HG03196 (cell line): ENCODE measurements at regions not wholly inside any gene's neighbourhood (a gene's known extent, or its start where the extent isn't known, plus 50 kb on each side); places are given as distances from the start of the nearest gene placed in this dataset.

ENCODE experiments used
- ATAC-seq: cut with Tn5 transposase; IDR thresholded peaks from one replicate; pipeline ENCODE4 v1.9.1; 2021; ENCODE audit not compliant: unreplicated experiment

- ATAC-seq = no peak
These were observed 1416.4 kb downstream of the DSC3 start for GRCh38 chr18:29626094-29626493.

DNA sequence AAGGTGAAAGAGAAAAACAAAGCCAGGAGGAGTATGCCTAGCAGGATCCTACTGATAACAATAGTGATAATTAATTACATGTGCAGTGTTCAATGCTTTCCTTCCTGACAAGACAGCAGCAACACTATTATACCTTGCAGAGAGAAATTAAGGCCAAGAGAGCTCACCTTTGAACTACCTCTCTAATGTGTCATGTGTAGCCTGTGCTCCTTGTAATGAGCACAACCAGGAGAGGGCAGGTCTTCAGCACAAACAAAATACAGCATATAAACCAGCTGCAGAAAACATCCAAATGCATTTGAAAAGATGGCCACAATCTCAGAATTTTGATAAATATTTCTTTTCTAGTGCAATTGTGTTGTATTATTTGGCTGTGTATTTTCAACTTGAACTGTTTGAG is 1425.7 kb downstream of the DSC3 start:
- ATAC-seq = no peak

DNA sequence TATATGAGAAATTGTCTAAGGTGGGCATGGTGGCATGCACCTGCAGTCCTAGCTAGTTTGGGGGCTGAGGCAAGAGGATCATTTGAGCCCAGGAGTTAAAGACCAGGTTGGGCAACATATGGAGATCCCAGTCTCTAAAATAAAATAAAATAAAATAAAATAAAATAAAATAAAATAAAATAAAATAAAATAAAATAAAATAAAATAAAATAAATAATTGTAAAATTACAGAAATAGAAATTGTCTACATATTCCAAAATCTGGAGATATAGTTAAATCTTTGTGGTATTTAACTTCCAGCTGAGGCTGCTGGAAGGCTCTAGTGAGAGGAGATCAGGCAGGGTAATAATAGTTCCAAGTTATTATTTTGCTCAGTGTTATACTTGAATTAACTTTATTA is 1432.1 kb upstream of the CDH2 start:
- no peak for ATAC-seq

DNA sequence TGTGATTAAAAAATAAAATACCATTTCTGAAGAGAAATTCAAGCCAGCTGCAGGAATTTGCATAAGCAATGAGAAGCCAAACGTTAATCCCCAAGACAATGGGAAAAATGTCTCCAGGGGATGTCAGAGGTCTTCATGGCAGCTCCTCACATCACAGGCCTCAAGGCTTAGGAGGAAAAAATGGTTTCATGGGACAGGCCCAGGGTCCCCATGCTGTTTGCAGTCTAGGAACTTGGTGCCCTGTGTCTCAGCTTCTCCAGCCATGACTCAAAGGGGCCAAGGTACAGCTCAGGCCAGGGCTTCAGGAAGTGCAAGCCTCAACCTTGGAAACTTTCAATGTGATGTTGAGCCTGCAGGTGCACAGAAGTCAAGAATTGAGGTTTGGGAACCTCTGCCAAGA is 1428.4 kb upstream of the CDH2 start:
- ATAC-seq = no peak

GRCh38 chr18:29596959-29597358 is 1420.0 kb upstream of the CDH2 start:
- ATAC-seq = no peak

GRCh38 chr18:29594493-29594892 is 1417.6 kb upstream of the CDH2 start:
- no peak for ATAC-seq

DNA sequence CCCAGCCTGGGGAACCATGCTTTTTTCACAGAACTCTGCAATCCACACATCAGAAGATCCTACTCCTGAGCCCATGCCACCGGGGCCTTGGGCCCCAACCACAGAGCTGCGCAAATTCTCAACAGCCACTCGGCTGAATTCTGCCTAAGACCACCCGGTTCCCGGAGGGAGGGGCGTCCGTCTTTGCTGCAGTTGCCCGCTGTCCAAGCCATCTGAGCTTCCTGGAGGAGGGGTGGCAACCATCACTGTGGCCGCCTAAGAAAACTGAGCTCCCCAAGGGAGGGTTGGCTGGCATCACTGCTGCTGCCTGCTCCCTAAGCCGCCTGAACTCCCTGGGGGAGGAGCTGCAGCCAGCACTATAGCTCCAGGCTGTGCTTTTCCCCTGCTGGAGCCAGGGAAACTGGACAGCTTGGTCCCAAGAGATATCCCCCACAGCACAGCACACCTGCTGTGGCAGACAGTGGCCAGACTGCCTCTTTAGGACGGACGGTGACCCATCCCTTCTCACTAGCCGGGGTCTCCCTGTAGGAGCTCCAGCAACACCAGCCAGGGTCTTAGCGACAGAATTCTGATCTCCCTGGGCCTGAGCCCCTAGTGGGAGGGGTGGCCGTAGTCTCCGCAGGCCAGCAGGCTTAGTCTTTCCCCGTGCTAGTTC is 1411.6 kb upstream of the CDH2 start:
- no peak for ATAC-seq

- no peak for ATAC-seq
These were observed 1409.3 kb upstream of the CDH2 start for GRCh38 chr18:29586210-29586609.

GRCh38 chr18:29560270-29560669 is 1383.3 kb upstream of the CDH2 start:
- no peak for ATAC-seq

DNA sequence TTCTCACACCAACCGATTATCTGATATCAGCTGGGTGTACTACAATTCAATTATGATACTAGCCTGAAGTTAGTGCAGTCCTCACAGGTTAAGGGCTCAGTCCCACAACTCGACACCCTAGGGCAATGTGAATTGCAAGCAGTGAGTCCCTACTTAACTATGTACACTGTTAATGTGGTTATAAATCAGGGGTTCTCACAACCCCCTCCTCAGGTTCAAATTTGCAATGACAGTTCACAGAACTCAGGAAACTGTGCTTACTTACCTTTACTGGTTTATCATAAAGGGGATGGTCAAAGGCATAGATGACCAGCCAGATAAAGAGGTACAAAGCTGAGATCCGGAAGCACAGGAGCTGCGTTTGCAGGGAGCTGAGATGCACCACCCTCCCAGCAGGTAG is 1379.1 kb upstream of the CDH2 start:
- no peak for ATAC-seq

DNA sequence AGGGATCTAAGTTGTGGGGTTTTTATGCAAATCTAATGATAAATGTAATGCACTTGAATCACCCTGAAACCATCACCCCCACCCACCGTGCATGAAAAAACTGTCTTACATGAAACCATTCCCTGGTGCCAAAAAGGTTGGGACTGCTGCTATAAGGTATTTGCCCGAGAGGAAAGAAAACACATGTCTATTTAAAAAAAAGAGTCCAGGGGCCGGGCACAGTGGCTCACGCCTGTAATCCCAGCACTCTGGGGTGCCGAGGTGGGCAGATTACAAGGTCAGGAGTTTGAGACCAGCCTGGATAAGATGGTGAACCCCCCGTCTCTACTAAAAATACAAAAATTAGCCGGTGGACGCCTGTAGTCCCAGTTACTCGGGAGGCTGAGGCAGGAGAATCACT is 1372.8 kb upstream of the CDH2 start:
- ATAC-seq = no peak

DNA sequence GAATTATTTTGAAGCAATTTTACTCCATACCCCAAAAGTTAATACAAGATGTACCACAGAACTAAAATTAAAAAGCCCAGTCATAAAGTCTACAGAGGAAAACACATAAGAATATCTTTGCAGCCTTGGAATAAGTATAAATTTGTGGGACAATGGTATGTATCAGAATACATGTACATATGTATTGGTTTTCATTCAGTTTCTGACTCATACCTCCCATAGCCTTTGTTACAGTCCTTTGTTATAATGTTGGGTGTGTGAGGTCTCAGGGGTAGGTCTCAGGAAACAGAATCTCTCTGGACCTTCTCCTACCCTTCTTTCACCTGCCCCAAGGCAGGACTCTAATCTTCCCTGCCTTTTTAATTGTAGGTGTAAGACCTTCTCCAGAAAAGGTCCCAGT is 1370.7 kb upstream of the CDH2 start:
- no peak for ATAC-seq

DNA sequence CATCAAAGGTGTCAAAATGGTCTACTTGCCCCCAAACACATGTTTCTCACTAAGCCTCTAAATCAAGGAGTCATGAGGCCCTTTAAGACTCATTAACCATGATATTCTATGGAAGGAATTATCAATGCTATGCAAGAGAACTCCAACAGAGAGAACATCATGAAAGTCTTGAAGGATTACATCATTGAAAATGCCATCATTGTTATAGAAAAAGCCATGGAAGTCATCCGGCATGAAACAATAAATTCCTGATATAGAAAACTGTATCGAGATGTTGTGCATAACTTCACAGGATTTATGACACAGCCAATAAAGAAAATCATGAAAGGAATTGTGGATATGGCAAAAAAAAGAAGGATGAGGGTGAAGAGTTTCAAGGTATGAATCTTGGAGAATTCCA is 1363.6 kb upstream of the CDH2 start:
- no peak for ATAC-seq

GRCh38 chr18:29531746-29532145 is 1354.8 kb upstream of the CDH2 start:
- no peak for ATAC-seq

DNA sequence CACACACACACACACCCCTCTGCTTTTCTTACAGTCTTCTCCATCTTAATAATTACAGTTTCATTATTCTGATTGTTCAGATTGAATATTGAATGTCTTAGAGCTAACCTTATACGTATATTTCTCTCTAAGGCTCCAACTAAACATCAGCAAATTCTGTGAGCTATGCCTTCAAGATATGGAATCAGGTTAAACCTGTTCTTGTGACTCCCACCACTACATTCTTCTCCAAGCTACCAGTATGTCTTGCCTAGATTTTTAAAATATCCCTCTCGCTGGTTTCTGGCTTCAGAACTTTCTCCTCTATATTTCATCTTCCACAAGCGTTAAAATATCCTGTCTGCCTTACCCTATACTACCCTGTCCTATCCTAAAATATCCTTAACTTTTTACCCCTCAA is 1346.4 kb upstream of the CDH2 start:
- ATAC-seq = no peak

DNA sequence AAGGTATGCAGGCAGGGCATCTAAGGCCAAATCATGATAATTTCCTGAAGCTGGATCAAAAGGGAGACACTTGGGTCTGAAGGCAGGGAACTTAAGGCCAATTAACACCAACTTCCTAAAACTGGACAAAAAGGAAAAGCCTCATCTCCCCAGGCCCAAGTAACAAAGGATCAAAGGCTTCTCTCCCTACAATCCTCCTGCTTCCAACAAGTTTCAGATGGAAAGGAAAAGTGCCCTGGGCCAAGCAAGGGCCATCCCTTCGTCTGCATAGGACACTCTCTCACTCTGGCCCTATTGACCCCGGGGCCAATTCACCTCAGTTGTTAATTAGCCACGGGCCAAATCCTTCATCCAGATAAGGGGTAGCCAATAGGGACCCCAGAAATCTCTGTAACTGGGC is 1335.8 kb upstream of the CDH2 start:
- ATAC-seq = no peak

- no peak for ATAC-seq
These were observed 1335.3 kb upstream of the CDH2 start for GRCh38 chr18:29512203-29512602.

DNA sequence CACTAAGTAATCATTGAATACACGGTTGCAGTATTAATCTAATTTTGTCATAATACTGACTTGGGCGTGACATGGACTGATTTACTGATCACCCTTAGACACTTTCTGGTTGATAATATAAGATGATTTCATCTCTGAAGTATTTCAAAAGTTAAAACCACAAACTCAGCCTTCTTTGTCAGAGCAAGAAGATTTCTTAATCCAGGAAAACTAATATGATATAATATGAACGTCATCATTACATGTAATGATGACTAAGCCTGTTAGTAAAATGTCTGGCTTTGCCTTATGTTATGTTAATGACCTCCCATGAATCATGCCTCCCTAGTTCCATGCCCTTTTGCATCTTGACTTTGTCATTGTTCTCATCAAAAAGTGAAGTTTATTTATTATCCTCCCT is 1325.0 kb upstream of the CDH2 start:
- no peak for ATAC-seq

GRCh38 chr18:29496152-29496680 is 1319.3 kb upstream of the CDH2 start:
- ATAC-seq = no peak

- no peak for ATAC-seq
These were observed 1317.4 kb upstream of the CDH2 start for GRCh38 chr18:29494371-29494770.

DNA sequence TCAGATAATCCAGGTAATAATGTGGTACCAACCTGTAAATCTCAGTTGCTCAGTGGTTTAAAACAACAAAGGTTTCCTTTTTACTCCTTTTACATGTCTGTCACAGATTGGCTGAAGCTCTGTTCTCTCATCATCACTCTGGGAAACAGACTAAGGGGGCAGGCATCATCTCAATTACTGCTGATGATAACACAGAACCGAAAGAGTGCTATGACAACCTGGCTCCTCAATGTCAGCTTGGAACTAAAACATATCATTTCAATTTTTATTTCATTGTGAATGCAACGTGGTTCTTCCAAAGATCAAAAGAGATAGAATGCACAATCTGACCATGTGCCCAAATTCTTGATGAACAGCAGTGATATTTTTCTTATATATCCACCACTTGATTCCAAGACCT is 1315.0 kb upstream of the CDH2 start:
- no peak for ATAC-seq

GRCh38 chr18:29488617-29489016 is 1311.7 kb upstream of the CDH2 start:
- no peak for ATAC-seq

DNA sequence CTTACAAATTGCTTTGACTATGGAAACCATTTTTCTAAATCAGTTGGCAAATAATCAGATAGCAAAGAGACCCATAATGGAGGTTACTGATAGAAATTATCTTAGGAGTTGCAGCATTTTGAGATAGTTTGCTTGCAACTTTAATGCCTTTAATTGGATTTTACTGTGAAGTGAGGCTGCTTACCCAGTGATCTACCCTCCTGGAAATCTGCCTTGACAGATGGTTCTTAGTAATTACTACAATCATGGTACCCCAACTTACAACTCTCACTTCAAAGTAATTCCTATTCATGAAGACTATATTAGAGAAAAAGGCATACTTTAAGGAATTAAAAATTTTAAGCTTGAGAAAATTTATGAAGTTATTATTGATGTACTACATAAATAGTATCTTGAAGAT is 1288.6 kb upstream of the CDH2 start:
- ATAC-seq = no peak
